Adrenal gland (tissue), 9 donors: ENCODE measurements at regions not wholly inside any gene's neighbourhood (a gene's known extent, or its start where the extent isn't known, plus 50 kb on each side); places are given as distances from the start of the nearest gene placed in this dataset.

ENCODE experiments used
- DNase-seq, 7 donors: peaks; one replicate each; pipeline ENCODE4 v3.0.0-alpha.2; 2019 to 2020
- H3K27ac ChIP-seq, 5 donors: fragments of 200-600 bp; sonication (generic) in 4 of 5; 1 replicate in 3 of 5; 2 replicates in 2 of 5; pipeline versions ENCODE4 v1.5.1 to v1.8.0; 2016 to 2020; ENCODE audit warnings: mild to moderate bottlenecking in 1 of 5
- H3K27me3 ChIP-seq: fragments of 200-600 bp; 2 replicates; pipeline ENCODE4 v1.8.0; 2021
- H3K36me3 ChIP-seq, 2 donors: fragments of 200-600 bp; replicated peaks in 1 of 2; 1 replicate in 1 of 2; 2 replicates in 1 of 2; pipeline versions ENCODE4 v1.5.1 to v1.8.0; 2018 to 2022
- H3K4me1 ChIP-seq, 2 donors: fragments of 200-600 bp; replicated peaks in 1 of 2; 1 replicate in 1 of 2; 2 replicates in 1 of 2; pipeline versions ENCODE4 v1.5.1 to v1.8.0; 2018 to 2021
- H3K4me3 ChIP-seq, 4 donors: fragments of 200-600 bp; sonication (generic) in 3 of 4; one replicate each; pipeline ENCODE4 v1.5.1; 2016 to 2018
- H3K9me3 ChIP-seq, 3 donors: fragments of 200-600 bp; sonication (generic) in 1 of 3; replicated peaks in 1 of 3; 1 replicate in 2 of 3; 2 replicates in 1 of 3; pipeline versions ENCODE4 v1.5.1 to v1.8.0; 2016 to 2021
- CTCF ChIP-seq, 6 experiments: fragments of 450-650 bp in 4 of 6; fragments of 200-600 bp in 2 of 6; sonication (generic) in 1 of 6; IDR thresholded peaks; 1 replicate in 5 of 6; 2 replicates in 1 of 6; pipeline versions ENCODE4 v1.5.1 to v1.8.0; 2016 to 2021; ENCODE audit warnings: antibody characterized with exemption in 6 of 6, mild to moderate bottlenecking in 2 of 6, moderate library complexity in 1 of 6
- POLR2A ChIP-seq, 2 donors: fragments of 450-650 bp; IDR thresholded peaks; one replicate each; pipeline ENCODE4 v1.6.1; 2017; ENCODE audit warnings: antibody characterized with exemption in 2 of 2, mild to moderate bottlenecking in 2 of 2, moderate library complexity in 1 of 2
- WGBS, 4 donors: extraction: QIAGEN DNeasy Blood & Tissue Kit in 2 of 4; methylation state at CpG; one replicate each; pipeline versions ENCODE4 v1.1.5 to v1.1.7; 2013 to 2017; 5-methylcytosine and 5-hydroxymethylcytosine counted together
- intact Hi-C, 2 donors: fragments of 100-400 bp; cut with DNase I; formaldehyde crosslinking; loops; one replicate each; pipeline versions ENCODE4 v1.14.1 to v1.15.0; 2022 to 2023
- donor health status: healthy with polysubstance abuse.
- donor health status: Bipolar disorder and iron deficiency.
- donor health status: DM: yes; HTN: yes; CAD: no.
- donor health status: DM: no; HTN: no; CAD: no.
- donor health status: DM: no; HTN: no; CAD: no.

GRCh38 chr4:115883847-115884246 lies 770.4 kb upstream of the NDST4 start:
- WGBS, 4 donors, result 81 to 92% (median 87%) methylated on average over 1 of the region's 1 CpG
- no peaks in the 10 kb centered on the region for H3K4me1 ChIP-seq
- H3K9me3 ChIP-seq, result no peaks in the 10 kb centered on the region
- no peak for DNase-seq
- TF ChIP-seq POLR2A (IDR thresholded peaks at IDR 0.05), result no peak
- no peak for TF ChIP-seq CTCF (IDR thresholded peaks at IDR 0.05)
- intact Hi-C loops, result no loop called here
- H3K27me3 ChIP-seq, result no peaks in the 10 kb centered on the region
- H3K4me3 ChIP-seq, result no peak overlapping the region
- H3K27ac ChIP-seq, result no peak overlapping the region
- no peaks in the 10 kb centered on the region for H3K36me3 ChIP-seq

GRCh38 chr4:115883231-115883630 lies 769.8 kb upstream of the NDST4 start:
- Histone ChIP-seq H3K27ac (no peak overlapping the region), H3K4me1 (no peaks in the 10 kb centered on the region), H3K9me3 (no peaks in the 10 kb centered on the region), H3K27me3 (no peaks in the 10 kb centered on the region), H3K36me3 (no peaks in the 10 kb centered on the region), H3K4me3 (no peak overlapping the region)
- 33 to 66% (median 45%) methylated on average over 1 of the region's 1 CpG for WGBS, 4 donors
- no peak for DNase-seq
- intact Hi-C loops, result no loop called here
- TF ChIP-seq CTCF (IDR thresholded peaks at IDR 0.05), result no peak
- no peak for TF ChIP-seq POLR2A (IDR thresholded peaks at IDR 0.05)

- no peak for TF ChIP-seq CTCF (IDR thresholded peaks at IDR 0.05)
- no peak for TF ChIP-seq POLR2A (IDR thresholded peaks at IDR 0.05)
Measured at GRCh38 chr4:115873048-115873447, 759.6 kb upstream of the NDST4 start.

GRCh38 chr4:115871596-115871995 lies 758.2 kb upstream of the NDST4 start:
- no peak for DNase-seq
- Histone ChIP-seq H3K4me3 (no peak overlapping the region), H3K4me1 (no peaks in the 10 kb centered on the region), H3K27ac (no peak overlapping the region), H3K9me3 (no peaks in the 10 kb centered on the region), H3K27me3 (no peaks in the 10 kb centered on the region), H3K36me3 (no peaks in the 10 kb centered on the region)
- TF ChIP-seq CTCF (IDR thresholded peaks at IDR 0.05) (no peak), POLR2A (IDR thresholded peaks at IDR 0.05) (no peak)
- intact Hi-C loops, result no loop called here

More at GRCh38 chr4:115873048-115873447, 759.6 kb upstream of the NDST4 start:
- intact Hi-C loops, result no loop called here
- Histone ChIP-seq H3K4me3 (no peak overlapping the region), H3K9me3 (no peaks in the 10 kb centered on the region), H3K36me3 (no peaks in the 10 kb centered on the region), H3K27me3 (no peaks in the 10 kb centered on the region), H3K4me1 (no peaks in the 10 kb centered on the region), H3K27ac (no peak overlapping the region)
- WGBS, 4 donors, result 90 to 100% (median 94%) methylated on average over 2 of the region's 2 CpGs
- DNase-seq, result no peak
